HG03575 (cell line): ENCODE measurements at regions not wholly inside any gene's neighbourhood (a gene's known extent, or its start where the extent isn't known, plus 50 kb on each side); places are given as distances from the start of the nearest gene placed in this dataset.

Source experiments
- ATAC-seq: cut with Tn5 transposase; IDR thresholded peaks from one replicate; pipeline ENCODE4 v1.9.1; 2021; ENCODE audit not compliant: unreplicated experiment, insufficient number of reproducible peaks, low FRiP score; ENCODE audit errors: extremely low read depth

DNA sequence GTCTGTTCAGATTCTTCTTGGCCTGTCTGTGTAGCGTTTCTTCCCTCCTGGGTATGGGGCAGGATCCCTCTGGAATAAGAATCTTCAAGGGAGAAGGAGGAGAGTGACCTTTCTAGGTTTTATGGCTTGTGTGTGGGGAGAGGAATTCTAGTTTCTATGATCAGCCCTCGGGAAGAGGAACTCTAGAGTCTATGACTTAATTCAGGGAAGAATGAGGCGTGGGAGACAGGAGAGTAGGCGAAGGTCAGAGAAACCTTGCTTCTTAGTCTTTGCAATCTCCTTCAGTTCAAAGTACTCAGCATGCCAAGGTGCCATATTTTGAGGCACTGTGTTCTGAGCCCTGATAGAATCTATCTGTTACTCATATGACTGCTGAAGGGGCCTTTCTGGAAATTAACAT lies 99.2 kb upstream of the C3orf80 start:
- no peak for ATAC-seq

GRCh38 chr3:160126761-160127160 lies 98.5 kb upstream of the C3orf80 start:
- no peak for ATAC-seq

DNA sequence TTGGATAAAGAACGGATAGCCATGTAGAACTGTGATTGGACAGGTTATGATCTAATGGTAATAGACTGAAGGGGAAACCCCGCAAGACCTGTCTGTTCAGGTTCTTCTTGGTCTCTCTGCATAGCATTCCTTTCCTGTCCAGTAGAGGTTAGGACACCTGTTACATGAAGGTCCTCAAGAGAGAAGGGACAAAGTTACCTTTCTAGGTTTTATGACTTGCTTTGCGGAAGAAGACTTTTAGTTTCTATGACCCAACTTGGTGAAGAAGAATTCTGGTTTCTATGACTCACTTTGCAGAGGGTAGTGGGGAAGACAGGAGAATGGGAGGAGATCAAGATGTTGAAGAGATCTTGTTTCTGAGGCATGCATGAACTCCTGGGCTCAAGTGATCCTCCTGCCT lies 97.9 kb upstream of the C3orf80 start:
- ATAC-seq: no peak

DNA sequence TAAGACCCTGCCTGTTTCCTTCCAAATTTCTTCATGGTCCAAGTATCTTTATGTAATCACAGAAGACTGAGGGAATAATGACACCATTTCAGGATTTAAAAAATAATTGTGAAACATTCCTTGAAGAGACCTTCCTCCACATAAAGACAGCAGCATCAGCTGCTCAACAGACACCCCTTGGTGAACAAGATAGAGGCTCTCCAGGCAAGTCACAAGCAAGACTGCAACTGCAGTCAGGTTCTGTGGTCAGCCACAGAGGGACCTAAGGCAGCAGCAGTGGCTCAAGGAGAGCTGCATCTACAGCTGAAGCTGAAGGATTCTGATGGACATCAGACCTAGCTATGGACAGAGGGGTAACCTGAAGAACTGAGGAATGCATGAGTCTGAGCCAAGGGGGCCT lies 97.2 kb upstream of the C3orf80 start:
- no peak for ATAC-seq

- ATAC-seq: no peak
These were observed 95.7 kb upstream of the C3orf80 start for GRCh38 chr3:160129459-160130061.

DNA sequence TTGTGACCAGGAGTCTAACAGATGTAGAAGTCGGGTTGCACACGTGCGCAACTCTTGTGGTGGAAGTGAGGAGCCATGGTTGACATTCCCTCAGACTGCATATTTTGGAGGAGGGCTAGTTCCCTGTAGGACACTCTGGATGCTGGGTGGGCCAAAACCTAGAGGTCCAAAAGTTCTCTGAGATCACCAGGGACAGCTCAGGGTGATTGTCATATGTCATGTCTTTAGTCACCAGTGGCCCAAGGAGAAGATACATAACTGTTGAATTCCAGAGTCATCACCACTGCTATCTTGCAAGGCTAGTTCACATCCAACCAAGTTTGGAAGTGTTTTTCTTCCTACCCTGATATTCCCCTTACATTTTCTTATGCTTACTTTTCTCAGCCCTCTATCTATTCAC lies 95.2 kb upstream of the C3orf80 start:
- no peak for ATAC-seq

- ATAC-seq: no peak
These were observed 94.3 kb upstream of the C3orf80 start for GRCh38 chr3:160130950-160131349.

DNA sequence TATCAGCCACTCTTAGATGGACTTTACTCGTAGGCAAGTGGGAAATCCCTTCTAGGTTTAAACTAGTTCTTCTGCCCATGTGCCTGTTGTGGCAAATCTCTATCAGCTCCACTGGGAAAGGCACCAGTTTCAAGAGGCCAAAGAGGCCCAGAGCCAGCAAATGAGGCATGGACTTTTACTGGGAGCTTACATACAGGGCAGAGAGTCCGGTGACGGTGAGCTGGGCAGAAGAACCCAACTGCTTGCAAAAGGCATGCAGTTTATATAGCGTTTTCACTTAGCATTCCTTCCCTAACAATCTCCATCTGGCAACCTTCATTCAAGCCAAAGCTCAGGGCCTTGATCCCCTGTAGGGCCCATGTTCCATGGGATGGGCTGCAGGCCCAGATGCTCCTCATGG lies 93.0 kb upstream of the C3orf80 start:
- ATAC-seq: no peak

DNA sequence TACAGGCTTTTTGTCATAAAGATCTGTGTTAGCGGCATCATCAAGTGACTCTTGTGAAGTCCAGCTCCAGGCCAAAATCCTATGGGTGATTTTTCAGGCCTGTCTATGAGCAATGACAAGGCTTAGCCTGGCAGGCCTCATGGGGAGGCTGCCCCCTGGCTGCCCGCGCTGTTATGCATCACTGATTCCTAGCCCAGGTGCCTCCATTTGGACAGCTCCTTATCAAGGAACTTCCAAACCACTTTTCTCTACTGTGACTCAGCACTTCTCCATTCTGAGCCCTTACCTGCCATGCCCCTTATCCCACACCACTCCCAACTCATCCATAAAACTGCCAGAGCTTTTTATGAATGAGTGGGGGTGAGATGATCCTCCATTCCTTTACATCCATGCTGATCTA lies 91.5 kb upstream of the C3orf80 start:
- ATAC-seq: no peak

GRCh38 chr3:160134454-160134853 lies 90.8 kb upstream of the C3orf80 start:
- no peak for ATAC-seq

DNA sequence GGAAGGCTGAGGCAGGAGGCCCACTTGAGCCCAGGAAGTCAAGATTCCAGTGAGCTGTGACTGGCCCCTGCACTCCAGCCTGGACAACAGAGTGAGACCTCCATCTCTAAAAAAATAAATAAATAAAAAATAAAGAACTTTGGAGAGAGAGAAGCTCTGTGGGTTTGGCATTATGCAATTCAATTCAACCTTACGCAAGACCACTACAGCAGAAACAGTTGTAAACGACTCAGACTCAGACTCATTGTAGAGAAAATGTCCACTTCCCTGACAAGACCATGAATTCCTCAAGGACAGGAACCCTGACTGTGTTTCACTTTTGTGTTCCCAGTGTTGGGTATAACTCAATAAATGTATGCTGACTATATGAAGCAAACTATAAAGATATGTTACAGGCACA lies 90.3 kb upstream of the C3orf80 start:
- ATAC-seq: no peak

DNA sequence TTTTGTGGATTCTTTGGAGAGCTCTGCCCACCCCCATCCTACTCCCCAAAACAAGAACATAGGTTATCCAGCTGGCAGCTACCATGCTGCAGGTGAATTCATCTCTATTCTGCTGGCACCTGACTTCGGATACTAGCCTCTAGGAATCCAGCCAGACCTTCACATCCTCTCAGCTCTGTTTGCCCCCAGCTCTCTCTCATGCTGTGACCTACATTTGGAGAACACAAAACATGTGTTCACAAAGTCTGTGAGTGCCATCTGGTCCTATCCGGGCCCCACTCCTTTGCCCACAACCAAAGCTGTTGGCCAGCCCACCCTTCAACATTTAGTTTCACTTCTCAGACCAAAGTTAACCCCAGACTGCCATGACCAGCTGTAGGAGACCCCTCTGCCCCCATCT lies 89.4 kb upstream of the C3orf80 start:
- ATAC-seq: no peak

DNA sequence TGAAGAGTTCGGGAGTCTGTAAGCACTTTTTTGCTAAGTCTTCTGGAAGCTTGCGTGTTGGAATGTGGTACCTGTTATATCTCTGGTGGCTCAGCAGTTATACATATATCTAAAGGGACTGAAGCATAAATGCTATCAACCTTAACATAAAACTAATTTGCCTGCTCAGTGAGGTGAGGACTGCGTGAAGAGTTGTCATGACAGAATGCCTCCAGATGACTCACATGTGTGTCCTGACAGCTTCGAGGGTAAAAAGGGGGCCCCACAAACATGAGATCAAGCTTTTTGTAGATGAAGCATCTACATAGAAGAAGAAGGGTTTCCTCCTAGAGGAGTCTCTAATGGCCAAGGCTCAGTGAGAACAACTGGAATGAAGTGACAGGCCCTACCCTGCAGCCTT lies 88.8 kb upstream of the C3orf80 start:
- no peak for ATAC-seq

DNA sequence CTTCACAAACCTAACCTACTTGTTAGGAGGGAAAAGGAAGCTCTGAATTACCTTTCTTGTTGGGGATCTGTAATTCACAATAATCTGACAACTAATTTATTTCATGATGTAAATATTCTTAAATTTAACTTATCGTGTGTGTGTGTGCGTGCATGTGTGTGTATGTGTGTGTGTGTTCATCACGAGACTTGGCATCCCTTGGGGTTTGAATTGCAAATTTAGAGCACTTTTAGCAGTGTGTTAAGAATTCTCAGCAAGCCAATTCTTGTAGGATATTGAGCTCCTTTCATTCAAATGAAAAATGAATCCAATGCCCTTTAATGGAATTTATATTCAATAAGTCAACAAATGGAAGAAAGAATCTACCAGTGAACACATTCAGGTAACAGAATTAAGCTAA lies 85.9 kb upstream of the C3orf80 start:
- ATAC-seq: no peak

GRCh38 chr3:160140756-160141155 lies 84.5 kb upstream of the C3orf80 start:
- ATAC-seq: no peak

DNA sequence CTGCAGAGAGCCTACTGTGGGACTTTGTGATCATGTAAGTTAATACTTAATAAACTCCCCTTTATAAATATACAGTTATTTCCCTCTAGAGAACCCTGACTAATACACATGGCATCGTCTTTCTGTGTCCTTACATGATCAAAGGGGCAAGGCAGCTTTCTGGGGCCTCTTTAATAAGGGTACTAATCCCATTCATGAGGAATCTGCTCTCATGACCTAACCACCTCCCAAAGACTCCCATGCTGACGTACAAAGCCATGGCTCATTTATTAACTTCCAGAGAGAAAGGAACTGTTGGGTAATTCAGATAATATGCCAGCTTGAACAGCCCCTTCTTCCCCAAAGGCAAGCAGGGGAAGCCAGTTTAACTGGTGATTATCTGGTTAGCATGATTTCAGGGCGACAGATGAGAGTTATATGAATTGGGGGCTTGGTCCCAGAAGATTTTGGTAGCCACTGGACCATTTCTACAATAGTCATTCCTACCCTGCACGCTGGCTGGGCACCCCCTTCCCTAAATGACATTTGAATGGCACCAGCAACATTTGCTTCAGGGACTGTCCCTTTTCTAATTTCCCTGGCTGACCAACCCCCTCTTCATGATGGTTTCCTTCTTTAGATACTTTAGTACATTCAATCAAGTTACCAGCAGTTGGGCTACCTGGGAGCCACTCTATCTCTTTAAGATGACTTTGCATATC lies 83.6 kb upstream of the C3orf80 start:
- ATAC-seq: no peak

DNA sequence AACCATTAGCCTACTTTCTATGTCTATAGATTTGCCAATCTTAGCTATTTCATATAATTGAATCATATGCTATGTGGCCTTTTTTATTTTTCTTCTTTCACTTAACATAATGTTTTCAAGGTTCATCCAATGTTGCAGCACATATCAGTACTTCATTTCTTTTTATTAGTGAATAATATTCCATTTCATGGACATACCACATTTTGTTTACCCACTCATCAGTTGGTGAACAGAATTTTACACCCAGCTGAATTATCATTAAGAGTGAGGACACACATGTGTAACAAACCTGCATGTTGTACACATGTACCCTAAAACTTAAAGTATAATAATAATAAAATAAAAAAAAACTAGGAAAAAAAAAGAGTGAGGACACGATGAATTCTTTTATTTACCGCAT lies 81.7 kb upstream of the C3orf80 start:
- no peak for ATAC-seq

GRCh38 chr3:160150066-160150465 lies 75.2 kb upstream of the C3orf80 start:
- ATAC-seq: no peak

GRCh38 chr3:160150525-160150924 lies 74.7 kb upstream of the C3orf80 start:
- no peak for ATAC-seq

DNA sequence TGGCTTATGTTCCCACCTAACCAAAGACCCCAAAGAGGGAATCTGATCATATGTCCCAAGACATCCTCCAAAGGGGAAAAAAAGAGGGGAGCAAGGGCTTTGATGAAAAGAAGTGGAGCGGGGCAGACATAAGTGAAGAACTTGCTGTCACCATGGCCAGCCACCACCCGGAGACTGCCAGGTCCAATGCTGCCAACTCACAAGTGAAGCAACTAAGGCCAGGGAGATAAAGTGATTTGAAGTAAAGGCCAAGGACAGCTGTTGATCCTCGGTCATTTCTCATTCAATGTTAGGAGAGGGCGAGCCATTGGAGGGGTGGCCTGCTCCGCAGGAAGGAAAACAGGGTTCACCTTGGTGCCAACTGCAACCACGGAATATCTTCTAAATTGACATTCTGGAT lies 72.6 kb upstream of the C3orf80 start:
- no peak for ATAC-seq

DNA sequence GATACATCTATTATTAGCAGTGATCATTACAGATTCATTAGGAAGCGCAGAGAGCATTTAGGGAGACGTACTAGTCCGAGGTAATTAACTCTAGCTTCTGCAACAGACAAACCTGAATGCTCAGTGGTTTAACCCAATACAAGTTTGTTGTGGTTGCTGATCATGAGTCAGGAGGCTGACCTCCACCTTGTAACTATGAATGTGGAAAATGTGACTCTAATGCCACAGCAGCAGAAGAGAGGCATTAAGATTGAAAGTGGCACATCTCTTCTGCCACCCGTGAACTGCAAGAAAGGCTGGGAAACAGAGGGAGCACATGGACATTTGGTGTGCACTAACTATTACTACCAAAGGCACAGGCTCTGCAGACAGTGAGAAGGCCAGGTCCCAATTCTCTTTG lies 71.2 kb upstream of the C3orf80 start:
- ATAC-seq: no peak
